OCI-LY1 (cell line): ENCODE measurements at regions not wholly inside any gene's neighbourhood (a gene's known extent, or its start where the extent isn't known, plus 50 kb on each side); places are given as distances from the start of the nearest gene placed in this dataset.

Experiments used
- EZH2 ChIP-seq: fragments of 200-600 bp; sonication (generic), shearing (Covaris generic); IDR thresholded peaks from 2 replicates; pipeline ENCODE4 v1.8.0; 2017; ENCODE audit warnings: borderline replicate concordance, mixed run types, mild to moderate bottlenecking, antibody characterized with exemption, low read length, moderate library complexity, mixed read lengths
- TF ChIP-seq, protein P1 (sequence below): fragments of 200-600 bp; sonication (generic), shearing (Covaris generic); IDR thresholded peaks from 2 replicates; pipeline ENCODE4 v1.5.1; 2017; ENCODE audit warnings: mild to moderate bottlenecking, antibody characterized with exemption, low read length, moderate library complexity, mixed read lengths

DNA sequence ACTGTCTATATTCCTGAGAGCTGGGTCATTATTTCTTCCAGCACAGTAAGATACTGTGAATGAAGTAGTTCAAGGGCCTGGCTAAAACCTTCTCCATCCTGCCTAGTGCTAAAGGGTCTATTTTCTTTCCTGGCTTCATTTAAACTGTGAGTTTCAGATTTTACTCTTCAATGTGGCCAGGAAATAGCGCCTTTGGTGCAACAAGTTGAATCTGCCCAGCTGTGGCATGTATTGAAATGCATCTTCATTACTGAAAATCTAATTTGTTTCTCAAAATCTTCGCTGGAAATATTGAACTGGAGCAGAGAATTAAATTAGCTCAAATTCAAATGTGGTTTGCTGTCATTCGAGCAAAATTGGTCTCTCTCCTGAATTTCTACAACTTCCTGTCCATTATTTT is 114.6 kb upstream of the KCNG1 start:
- TF ChIP-seq, protein P1, sequence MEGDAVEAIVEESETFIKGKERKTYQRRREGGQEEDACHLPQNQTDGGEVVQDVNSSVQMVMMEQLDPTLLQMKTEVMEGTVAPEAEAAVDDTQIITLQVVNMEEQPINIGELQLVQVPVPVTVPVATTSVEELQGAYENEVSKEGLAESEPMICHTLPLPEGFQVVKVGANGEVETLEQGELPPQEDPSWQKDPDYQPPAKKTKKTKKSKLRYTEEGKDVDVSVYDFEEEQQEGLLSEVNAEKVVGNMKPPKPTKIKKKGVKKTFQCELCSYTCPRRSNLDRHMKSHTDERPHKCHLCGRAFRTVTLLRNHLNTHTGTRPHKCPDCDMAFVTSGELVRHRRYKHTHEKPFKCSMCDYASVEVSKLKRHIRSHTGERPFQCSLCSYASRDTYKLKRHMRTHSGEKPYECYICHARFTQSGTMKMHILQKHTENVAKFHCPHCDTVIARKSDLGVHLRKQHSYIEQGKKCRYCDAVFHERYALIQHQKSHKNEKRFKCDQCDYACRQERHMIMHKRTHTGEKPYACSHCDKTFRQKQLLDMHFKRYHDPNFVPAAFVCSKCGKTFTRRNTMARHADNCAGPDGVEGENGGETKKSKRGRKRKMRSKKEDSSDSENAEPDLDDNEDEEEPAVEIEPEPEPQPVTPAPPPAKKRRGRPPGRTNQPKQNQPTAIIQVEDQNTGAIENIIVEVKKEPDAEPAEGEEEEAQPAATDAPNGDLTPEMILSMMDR = no peak
- no peak for TF ChIP-seq EZH2
